Jurkat, Clone E6-1 (cell line): ENCODE measurements at regions not wholly inside any gene's neighbourhood (a gene's known extent, or its start where the extent isn't known, plus 50 kb on each side); places are given as distances from the start of the nearest gene placed in this dataset.
"Not testable (repeated sequence)": the region's sequence is repeated elsewhere in the genome, so short reads cannot be mapped to it uniquely, and the experiment has no call there.

Experiments
- DNase-seq: peaks from one replicate; pipeline ENCODE4 v3.0.0-alpha.2; 2011; ENCODE audit warnings: low read depth, low spot score
- H3K4me3 ChIP-seq: 2 replicates; pipeline ENCODE4 v1.5.1; 2011; ENCODE audit warnings: mild to moderate bottlenecking, low read length, control low read depth, moderate library complexity

DNA sequence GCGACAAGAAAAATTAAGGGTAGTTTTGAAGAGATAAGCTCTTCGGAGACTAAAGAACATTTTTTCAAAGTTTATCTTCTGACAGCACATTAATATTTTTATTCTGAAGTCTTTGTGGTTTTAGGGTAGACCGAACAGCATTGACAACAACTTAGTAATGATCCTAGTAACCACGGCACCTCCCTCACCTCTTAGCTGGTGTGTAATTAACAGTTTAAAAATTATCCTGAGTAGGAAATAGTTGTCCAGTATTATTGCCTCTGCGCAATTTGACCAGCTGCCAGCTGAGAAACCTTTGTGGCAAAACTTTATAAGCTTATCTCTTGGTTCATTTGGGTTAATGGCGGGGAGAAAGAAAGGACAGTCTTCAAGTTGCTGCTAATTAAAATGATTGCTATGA, 213.6 kb downstream of the CBLL2 start:
- no peak for DNase-seq
- no peak overlapping the region for H3K4me3 ChIP-seq

- no peak for DNase-seq
- H3K4me3 ChIP-seq = no peak overlapping the region
Measured at GRCh38 chrX:22516893-22517292, 244.2 kb downstream of the CBLL2 start.

- H3K4me3 ChIP-seq = no peak overlapping the region
- DNase-seq = no peak
Measured at GRCh38 chrX:22520128-22520828, 247.6 kb downstream of the CBLL2 start.

- DNase-seq = no peak
Measured at GRCh38 chrX:22526339-22526738, 253.6 kb downstream of the CBLL2 start.

GRCh38 chrX:22527302-22527701, 254.6 kb downstream of the CBLL2 start:
- no peak for DNase-seq
- no peak overlapping the region for H3K4me3 ChIP-seq

More at GRCh38 chrX:22526339-22526738, 253.6 kb downstream of the CBLL2 start:
- H3K4me3 ChIP-seq = no peak overlapping the region

DNA sequence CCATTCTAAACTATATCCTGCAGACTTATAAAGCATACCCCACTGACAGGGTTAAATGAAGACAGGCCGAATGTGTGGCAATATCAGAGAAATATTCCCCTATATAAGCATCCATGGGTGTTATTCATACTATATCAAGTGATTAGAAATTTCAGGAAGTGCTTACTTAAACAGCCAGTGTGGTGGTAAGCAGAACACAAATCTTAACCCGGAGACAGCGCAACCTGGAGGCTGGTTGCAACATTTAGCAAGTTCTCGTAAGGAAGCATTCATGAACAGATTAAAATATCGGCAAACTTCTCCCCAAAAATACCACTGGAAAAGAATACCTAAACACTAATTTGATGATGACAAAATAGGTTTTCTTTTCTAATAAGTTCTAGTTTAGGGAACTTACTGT, 261.2 kb downstream of the CBLL2 start:
- no peak overlapping the region for H3K4me3 ChIP-seq
- no peak for DNase-seq

GRCh38 chrX:22534643-22535042, 261.9 kb downstream of the CBLL2 start:
- DNase-seq = no peak
- no peak overlapping the region for H3K4me3 ChIP-seq

DNA sequence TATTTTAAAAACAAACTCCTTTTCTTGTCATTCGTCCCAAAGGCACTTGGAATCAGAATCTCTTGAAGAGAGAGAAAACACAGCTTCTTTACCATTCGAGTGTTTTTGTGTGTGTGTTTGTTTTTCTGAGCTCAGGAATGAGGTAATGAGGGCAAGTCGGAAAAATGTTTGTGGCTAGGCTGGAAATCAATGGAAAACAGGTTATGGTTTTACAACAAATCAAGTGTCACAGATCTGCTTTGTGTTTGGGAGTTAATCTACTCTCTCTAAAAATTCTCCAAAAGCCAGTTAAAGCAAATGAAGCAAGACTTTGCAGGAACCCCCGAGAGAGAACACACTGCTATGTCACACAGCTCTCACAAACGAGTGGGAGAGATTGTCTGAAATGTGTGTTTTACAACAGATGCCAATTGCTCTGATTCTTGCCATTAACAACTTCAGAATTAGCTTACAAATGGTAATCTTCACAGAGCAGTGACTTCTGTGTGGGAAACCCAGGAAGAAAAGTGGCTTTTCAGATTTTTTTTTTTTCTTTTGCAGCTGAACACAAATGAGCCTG, 264.1 kb downstream of the CBLL2 start:
- no peak overlapping the region for H3K4me3 ChIP-seq
- DNase-seq = no peak

DNA sequence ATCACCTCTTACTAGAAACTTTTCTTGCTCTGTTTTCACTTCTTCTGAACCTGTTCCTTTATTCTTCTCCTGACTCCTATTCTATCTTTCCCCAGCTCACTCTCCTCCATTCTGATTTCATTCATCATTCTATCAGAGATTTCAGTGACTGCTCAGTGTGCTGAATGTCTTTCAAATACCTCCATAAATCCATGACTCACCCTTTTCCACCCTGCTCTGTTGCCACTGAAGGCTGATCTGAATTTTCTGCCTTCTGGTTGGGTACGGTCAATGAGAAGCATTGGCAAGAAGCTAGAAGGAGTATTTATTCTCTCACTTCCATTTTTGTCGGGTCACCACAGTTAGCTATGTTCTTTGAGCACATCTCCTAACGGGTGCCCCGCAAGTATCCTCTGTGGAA, 265.9 kb downstream of the CBLL2 start:
- no peak for DNase-seq
- no peak overlapping the region for H3K4me3 ChIP-seq

DNA sequence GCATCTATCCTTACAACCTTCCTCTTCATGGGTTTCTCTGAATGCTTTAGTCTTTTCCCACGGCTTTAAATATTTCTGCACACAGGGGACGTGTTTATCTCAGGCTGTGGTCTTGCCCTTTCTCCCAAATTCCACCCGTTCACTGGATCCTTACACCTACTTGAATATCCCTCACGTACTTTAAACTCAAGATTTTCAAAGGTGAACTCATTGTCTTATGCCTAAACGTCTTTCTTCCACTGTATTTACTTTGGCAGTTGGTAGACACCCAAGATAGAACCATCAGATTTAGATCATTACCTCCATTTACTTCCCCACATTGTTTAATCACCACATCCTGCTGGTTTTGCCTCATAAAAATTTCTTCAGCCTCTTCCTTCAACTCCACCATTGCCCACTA, 269.2 kb downstream of the CBLL2 start:
- H3K4me3 ChIP-seq = no peak overlapping the region
- DNase-seq = no peak

DNA sequence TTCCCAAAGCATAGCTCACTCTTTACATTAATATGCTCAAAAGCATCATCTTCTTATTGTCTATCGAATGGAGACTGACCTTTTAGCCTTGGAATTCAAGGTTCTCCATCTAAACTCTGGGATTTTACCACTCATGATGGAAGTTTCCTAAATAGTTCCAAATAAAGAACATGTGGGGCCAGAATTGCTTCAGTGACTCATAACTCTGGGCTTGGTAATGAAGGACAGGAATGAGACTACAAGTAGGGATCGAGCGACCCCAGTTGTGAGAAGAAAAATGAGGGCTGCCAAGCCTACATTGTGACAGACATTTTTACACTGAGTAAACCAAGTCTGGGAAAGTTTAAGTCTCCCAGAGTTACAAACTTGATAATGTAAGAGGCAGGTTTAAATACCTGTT, 269.9 kb downstream of the CBLL2 start:
- DNase-seq = no peak
- no peak overlapping the region for H3K4me3 ChIP-seq

DNA sequence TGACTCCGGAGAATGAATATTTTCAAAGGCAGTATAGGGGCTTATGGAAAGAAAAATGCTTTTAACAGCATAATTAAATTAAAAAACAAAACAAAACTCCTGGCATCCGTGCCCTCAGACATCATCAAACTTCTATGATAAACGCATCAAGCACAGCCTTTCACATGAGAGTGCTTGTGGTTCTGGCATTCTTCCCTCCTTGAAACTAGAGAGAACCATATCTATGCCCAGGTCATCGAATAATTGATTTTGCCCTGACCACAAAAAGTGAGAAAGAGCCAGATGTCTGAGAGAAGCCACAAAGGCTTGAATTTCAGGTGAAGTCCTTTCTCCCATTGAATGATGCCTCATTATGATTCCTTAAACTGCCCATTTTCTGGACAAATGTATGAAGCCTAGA, 286.8 kb downstream of the CBLL2 start:
- DNase-seq = no peak
- H3K4me3 ChIP-seq = no peak overlapping the region

DNA sequence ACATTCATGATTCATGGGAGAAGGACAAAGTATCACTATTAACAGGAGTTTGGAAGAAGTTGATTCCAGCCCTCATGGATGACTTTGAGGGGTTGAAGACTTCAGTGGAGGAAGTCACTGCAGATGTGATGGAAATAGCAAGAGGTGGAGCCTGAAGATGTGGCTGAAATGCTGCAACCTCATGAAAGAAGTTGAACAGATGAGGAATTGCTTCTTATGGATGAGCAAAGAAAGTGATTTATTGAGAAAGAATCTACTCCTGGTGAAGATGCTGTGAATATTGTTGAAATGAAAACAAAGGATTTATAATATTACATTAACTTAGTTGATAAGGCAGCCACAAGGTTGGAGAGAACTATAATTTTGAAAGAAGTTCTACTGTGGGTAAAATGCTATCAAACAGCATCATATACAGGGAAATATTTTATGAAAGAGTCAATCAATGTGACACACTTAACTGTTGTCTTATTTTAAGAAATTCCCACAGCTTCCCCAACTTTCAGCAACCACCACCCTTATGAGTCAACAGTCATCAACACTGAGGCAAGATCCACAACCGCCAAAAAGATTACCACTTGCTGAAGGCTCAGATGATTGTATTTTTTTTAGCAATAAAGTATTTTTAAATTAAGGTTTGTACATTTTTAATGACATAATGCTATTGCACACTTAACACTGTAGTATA, 302.6 kb downstream of the CBLL2 start:
- no peak overlapping the region for H3K4me3 ChIP-seq
- DNase-seq = no peak

GRCh38 chrX:22577181-22577580, 304.5 kb downstream of the CBLL2 start:
- H3K4me3 ChIP-seq = no peak overlapping the region
- no peak for DNase-seq

GRCh38 chrX:22585831-22586230, 313.1 kb downstream of the CBLL2 start:
- DNase-seq = no peak
- no peak overlapping the region for H3K4me3 ChIP-seq

DNA sequence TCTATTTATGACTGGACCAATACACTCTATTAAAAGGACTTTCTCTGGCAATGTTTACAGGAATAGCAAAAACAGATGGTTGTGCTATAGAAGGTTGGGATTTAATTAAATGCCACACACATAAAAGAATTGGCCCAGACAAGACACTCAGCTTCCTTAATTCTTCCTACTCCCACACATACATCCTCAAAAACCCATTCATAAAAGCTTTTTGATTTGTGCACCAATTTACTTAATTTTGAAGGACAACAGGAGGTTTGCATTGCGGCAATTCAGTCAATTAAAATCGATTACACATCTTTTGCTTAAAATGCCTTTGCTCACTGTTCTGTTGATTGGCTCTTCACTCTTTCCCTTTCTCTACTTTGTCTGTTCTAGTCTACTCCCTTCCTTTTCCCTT, 317.1 kb downstream of the CBLL2 start:
- H3K4me3 ChIP-seq = no peak overlapping the region
- DNase-seq = no peak

DNA sequence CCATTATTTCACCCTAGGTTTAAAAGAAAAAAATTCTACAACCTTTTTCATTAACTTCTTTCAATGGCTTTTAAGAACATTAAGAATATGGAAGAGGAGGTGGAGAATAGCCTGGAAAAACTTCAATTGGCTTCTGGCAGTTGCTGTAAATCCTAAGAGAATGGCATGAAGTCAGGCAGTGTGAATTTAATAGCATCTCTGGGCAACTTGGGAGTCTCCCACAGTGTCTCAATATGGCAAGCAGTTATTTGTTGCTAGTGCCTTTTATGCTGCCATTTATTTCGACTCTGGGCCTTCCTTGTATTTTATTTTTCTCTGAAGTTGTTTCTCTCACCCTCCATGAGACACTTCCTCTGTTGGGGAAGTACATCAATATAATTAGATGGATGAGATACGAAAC, 322.1 kb downstream of the CBLL2 start:
- no peak overlapping the region for H3K4me3 ChIP-seq
- DNase-seq = no peak

DNA sequence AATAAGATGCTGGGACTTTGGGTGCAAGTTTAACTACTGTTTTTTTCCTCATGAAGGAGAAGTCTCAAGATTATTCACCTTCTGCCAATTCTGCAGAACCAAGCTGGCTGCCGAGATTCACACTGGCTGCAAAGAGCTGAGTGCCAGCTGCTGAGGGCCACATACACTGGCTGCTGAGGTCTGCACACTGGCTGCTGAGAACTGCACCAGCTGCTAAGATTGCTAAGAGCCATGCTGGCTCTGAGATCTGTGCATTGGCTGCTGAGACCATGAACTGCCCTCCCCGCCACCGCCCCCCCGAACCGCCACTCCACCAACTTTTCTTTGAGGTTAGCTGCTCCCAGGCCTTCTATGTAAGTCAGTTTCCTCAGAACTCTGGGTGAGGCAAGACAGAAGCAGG, 330.3 kb downstream of the CBLL2 start:
- DNase-seq = no peak
- H3K4me3 ChIP-seq = no peak overlapping the region

GRCh38 chrX:22609452-22609851, 336.7 kb downstream of the CBLL2 start:
- DNase-seq, H3K4me3 ChIP-seq: not testable (repeated sequence)

GRCh38 chrX:22616867-22617266, 344.2 kb downstream of the CBLL2 start:
- DNase-seq = no peak
- no peak overlapping the region for H3K4me3 ChIP-seq

DNA sequence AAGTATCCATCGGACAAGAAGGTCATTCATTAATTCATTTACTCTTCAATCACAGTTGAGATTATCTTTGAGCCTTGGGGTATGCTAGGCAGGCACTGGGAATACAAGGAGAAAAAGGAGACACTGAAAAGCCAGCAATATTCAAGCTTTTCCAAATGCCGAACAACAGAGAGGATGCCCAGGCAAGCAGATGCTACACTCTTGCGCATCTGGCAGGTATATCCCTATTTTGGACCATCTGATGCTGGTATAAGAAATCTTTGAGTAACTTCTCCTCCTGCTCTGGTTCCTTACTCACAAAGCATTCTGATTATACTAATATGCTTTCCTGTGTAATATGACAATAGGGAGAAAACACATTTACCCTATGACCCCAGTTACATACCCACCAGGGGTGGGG, 354.9 kb downstream of the CBLL2 start:
- no peak for DNase-seq
- no peak overlapping the region for H3K4me3 ChIP-seq
